NCI-H2171 treated with DMSO at 0.1 percent for 48 hours (cell line): ENCODE measurements at regions not wholly inside any gene's neighbourhood (a gene's known extent, or its start where the extent isn't known, plus 50 kb on each side); places are given as distances from the start of the nearest gene placed in this dataset.

ENCODE experiments used
- DNase-seq: peaks from one replicate; lab custom pipeline; 2025; lab: John Stamatoyannopoulos, UW

DNA sequence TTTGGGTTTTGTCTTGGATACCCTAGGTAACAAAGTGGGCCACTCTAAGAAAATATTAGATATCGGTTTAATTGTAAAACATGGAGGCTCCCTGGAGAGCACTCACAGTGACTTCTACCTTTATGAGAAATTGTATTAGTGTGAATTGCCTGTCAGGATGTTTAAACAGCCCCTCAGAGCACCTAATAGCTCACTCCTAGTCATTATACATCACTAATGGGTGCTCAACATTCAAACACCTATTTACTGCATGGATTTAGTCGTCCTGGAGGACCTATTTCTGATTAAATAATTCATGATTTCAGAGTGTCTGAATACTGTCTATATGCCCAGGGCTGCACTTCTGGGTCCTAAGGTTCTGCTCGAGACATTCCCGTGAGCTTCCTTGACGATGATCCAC is 430.2 kb upstream of the EEF2KMT start:
- no peak for DNase-seq

- DNase-seq: no peak
These were observed 429.2 kb upstream of the EEF2KMT start for GRCh38 chr16:5526826-5527225.

DNA sequence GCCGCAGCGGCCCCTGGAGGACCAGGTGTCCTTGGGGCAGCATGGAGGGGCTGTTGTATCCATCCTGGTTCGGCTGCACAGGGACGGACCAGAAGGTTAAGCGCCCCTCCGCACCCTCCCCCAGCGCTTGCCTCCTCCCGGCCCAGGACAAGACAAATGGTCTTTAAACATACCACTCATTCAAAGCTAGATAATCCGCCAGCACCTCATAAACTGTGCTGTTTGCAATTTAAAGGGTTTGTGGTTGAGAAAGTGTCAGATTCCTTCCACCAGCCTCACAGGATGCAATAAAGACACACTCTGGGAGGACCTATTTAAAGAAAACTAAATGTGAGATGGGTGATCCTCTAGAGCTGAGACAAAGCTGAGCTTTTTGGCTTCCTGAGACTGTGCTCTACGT is 426.2 kb upstream of the EEF2KMT start:
- no peak for DNase-seq

DNA sequence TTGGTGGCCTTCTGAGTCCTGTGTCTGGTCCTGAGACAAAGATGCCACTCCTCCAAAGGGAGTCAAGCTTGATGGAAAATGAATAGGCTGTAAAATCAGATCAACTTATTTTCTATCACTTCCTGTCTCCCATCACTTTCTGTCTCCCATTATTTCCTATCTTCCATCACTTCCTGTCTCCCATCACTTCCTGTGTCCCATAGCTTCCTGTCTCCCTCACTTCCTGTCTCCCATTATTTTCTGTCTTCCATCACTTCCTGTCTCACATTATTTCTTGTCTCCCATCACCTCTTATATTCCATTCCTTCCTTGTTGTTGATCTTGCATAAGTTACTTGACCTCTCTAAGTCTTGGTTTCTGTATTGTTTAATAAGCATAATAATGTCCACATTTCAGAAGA is 418.5 kb upstream of the EEF2KMT start:
- DNase-seq: peak; percentile 16

- no peak for DNase-seq
These were observed 414.4 kb upstream of the EEF2KMT start for GRCh38 chr16:5512014-5512413.

DNA sequence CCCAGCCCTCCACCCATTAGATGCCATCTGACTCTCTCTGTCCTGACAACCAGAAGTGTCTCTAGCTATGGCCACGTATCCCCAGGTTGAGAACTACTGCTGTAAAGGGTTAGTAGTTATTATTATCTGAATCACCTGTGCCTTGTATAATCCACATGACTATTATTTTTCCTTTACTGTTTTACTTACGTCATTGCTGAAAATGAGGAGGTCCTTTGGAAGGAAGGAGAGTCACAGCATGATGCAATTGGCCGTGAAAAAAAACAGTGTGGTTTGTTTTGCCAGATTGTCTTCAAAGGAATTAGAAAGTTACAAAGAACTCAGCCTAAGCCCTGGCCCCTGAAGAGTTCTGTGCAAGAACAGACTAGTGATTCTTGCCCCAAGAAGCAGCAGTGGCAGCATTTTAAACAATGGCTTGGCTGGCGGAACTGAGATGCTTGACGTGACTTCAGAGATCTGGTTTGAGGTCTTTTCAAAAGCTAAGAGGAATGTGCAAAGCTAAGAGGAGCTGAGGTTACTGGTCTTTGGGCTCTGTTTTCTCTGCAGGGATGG is 413.3 kb upstream of the EEF2KMT start:
- DNase-seq: no peak

GRCh38 chr16:5509794-5510193 is 412.2 kb upstream of the EEF2KMT start:
- DNase-seq: no peak

DNA sequence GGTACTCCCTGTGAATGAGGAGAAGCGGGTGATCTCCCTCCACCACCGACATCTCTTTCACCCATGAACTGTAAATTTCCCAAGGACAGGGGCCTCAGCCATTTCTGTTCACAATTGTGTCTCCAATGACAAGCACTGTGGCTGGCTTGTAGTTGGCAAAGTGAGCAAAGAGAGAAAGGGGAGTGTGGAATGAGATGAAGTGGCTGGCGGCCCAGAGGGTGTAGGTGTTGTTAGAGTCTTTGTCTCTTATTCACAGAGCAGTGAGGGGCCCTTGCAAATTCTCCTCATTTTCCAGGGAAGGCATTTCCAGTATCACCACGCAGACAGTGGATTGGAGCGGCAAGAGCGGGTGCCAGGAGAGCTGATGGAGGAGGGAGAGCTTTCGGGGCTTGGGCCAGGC is 411.7 kb upstream of the EEF2KMT start:
- no peak for DNase-seq

DNA sequence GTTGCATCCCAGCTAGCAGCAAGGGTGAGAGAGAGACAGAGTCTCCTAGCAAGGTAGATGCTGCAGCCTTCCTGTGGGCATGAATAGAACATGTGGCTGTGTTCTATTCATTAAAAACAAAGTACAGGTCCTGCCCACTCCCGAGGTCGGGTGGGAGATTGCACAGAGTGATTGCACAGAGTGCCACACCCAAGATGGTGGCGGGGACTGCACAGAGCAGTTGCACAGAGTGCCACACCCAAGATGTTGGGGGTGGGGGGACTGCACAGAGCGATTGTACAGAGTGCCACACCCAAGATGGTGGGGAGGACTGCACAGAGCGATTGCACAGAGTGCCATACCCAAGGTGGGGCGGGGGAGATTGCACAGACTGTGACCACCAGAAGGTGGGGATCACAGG is 410.8 kb upstream of the EEF2KMT start:
- no peak for DNase-seq

DNA sequence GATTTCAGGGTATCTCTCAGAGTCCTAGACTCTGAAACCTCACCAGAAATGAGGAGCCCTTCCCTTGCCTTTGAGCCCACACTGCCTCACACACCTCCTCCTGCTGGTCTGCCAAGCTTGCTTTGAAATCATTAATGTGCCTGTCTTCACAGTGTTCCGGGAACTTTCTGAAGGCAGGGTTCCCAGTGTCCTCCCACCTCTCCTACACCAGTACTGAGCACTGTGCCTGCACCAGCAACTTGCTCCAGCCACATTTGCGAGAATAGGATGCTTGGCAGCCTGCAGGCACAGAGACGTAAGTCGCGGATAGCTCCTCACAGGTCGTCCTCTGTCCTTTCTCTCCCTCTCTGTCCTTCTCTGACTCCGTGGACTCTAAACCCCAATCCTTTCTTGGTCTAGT is 408.4 kb upstream of the EEF2KMT start:
- DNase-seq: no peak

GRCh38 chr16:5505091-5505887 is 407.7 kb upstream of the EEF2KMT start:
- DNase-seq: no peak

GRCh38 chr16:5504064-5504781 is 406.6 kb upstream of the EEF2KMT start:
- no peak for DNase-seq

GRCh38 chr16:5502944-5503343 is 405.3 kb upstream of the EEF2KMT start:
- no peak for DNase-seq

DNA sequence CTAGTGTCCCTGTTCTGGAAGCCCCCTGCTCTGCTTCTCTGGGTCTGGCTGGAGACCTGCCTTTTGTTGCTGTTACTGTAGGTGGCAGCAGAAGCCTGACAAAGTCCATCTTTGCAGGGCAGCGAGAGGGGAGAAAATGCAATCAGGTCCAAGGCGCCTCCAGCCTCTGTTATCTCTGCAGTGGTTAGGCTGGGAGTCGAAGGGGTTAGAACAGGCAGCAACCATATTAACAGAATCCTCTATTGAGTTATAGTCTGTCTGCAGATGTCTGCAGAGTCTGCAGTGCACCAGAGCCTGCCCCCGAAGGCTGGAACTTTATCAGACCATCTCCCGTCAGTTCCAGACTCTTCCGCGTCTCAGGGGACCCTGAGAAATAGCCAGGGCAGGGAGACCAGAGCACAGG is 404.9 kb upstream of the EEF2KMT start:
- DNase-seq: no peak

GRCh38 chr16:5500526-5500925 is 402.9 kb upstream of the EEF2KMT start:
- no peak for DNase-seq

DNA sequence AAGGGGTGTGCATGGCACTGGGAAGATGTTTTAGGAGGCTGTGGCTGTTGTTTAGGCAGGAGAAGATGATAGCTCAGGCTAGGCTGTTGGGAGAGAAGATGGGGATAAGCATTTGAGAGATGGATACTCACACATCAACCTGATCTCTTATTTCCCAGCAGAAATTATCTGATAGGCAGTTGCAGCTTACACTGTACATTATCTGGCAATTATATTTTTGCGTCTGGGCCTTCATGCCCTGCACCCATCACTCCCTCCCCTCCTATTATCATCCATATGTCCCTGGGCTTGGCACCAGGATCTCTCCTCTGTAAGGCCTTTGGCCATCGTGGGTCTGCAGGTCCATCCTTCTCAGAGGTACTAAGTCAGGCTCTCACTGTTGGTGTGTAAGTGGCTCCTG is 401.0 kb upstream of the EEF2KMT start:
- DNase-seq: no peak

DNA sequence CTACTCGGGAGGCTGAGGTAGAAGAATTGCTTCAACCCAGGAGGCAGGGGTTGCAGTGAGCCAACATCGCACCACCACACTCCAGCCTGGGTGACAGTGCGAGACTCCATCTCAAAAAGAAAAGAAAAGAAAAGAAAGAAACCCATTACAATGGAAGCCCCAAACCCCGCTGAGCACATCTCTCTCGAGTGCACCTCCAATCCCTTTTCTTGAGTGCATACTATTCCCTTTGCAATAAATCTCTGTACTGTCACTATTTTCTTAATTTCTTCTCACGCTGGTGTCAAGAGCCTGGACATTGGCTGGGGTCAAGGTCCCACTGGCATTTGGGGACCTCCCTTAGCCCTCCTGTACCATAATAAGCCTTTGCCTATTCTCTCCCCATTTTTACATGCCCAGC is 398.4 kb upstream of the EEF2KMT start:
- no peak for DNase-seq

GRCh38 chr16:5490499-5490898 is 392.9 kb upstream of the EEF2KMT start:
- DNase-seq: peak; percentile 10

- DNase-seq: no peak
These were observed 391.0 kb upstream of the EEF2KMT start for GRCh38 chr16:5488581-5488980.

GRCh38 chr16:5487728-5488127 is 390.1 kb upstream of the EEF2KMT start:
- DNase-seq: no peak

- DNase-seq: no peak
These were observed 384.7 kb upstream of the EEF2KMT start for GRCh38 chr16:5482256-5482655.

GRCh38 chr16:5480431-5481195 is 383.0 kb upstream of the EEF2KMT start:
- no peak for DNase-seq

- no peak for DNase-seq
These were observed 382.3 kb upstream of the EEF2KMT start for GRCh38 chr16:5479926-5480325.
